CD1c-positive myeloid dendritic cell (primary cell): ENCODE measurements at regions not wholly inside any gene's neighbourhood (a gene's known extent, or its start where the extent isn't known, plus 50 kb on each side); places are given as distances from the start of the nearest gene placed in this dataset.

Experiments
- DNase-seq: peaks from one replicate; pipeline ENCODE4 v3.0.0-alpha.2; 2016; ENCODE audit errors: extremely low spot score

GRCh38 chr1:191151321-191151807 lies 673.7 kb upstream of the BRINP3 start:
- no peak for DNase-seq

GRCh38 chr1:191152776-191153175 lies 675.1 kb upstream of the BRINP3 start:
- DNase-seq = no peak

GRCh38 chr1:191155178-191155577 lies 677.5 kb upstream of the BRINP3 start:
- no peak for DNase-seq

- no peak for DNase-seq
These were observed 683.2 kb upstream of the BRINP3 start for GRCh38 chr1:191160837-191161236.

GRCh38 chr1:191162762-191163161 lies 685.1 kb upstream of the BRINP3 start:
- DNase-seq = no peak

GRCh38 chr1:191163621-191164020 lies 686.0 kb upstream of the BRINP3 start:
- no peak for DNase-seq

GRCh38 chr1:191174298-191174697 lies 696.6 kb upstream of the BRINP3 start:
- DNase-seq = peak; percentile 39

- DNase-seq = no peak
These were observed 698.5 kb upstream of the BRINP3 start for GRCh38 chr1:191176131-191176530.

- DNase-seq = no peak
These were observed 729.0 kb upstream of the BRINP3 start for GRCh38 chr1:191206513-191207207.

GRCh38 chr1:191222206-191222605 lies 744.5 kb upstream of the BRINP3 start:
- DNase-seq = no peak

GRCh38 chr1:191240925-191241324 lies 763.3 kb upstream of the BRINP3 start:
- no peak for DNase-seq

- DNase-seq = no peak
These were observed 777.8 kb upstream of the BRINP3 start for GRCh38 chr1:191255354-191256054.

- no peak for DNase-seq
These were observed 779.3 kb upstream of the BRINP3 start for GRCh38 chr1:191256917-191257316.

- no peak for DNase-seq
These were observed 782.4 kb upstream of the BRINP3 start for GRCh38 chr1:191260056-191260455.

GRCh38 chr1:191261111-191261510 lies 783.4 kb upstream of the BRINP3 start:
- DNase-seq = peak; percentile 54

GRCh38 chr1:191279266-191279800 lies 801.7 kb upstream of the BRINP3 start:
- DNase-seq = no peak

GRCh38 chr1:191284175-191284574 lies 806.5 kb upstream of the BRINP3 start:
- DNase-seq = no peak

GRCh38 chr1:191290441-191290840 lies 812.8 kb upstream of the BRINP3 start:
- no peak for DNase-seq

GRCh38 chr1:191305370-191305769 lies 827.7 kb upstream of the BRINP3 start:
- DNase-seq = no peak

- DNase-seq = no peak
These were observed 829.3 kb upstream of the BRINP3 start for GRCh38 chr1:191306916-191307315.

GRCh38 chr1:191320062-191320461 lies 838.2 kb upstream of the RGS18 start:
- no peak for DNase-seq

GRCh38 chr1:191327868-191328267 lies 830.4 kb upstream of the RGS18 start:
- no peak for DNase-seq

- DNase-seq = no peak
These were observed 814.4 kb upstream of the RGS18 start for GRCh38 chr1:191343816-191344215.
